OCI-LY1 (cell line): ENCODE measurements at regions not wholly inside any gene's neighbourhood (a gene's known extent, or its start where the extent isn't known, plus 50 kb on each side); places are given as distances from the start of the nearest gene placed in this dataset.

ENCODE experiments used
- H2AFZ ChIP-seq: fragments of 200-600 bp; sonication (generic), shearing (Covaris generic); 2 replicates; pipeline ENCODE4 v1.6.0; 2014; ENCODE audit warnings: antibody characterized with exemption, mild to moderate bottlenecking, low read length
- H3F3A ChIP-seq: fragments of 200-600 bp; sonication (generic), shearing (Covaris generic); 2 replicates; pipeline ENCODE4 v1.6.0; 2014; ENCODE audit warnings: mild to moderate bottlenecking, antibody characterized with exemption, low read length, moderate library complexity; ENCODE audit not compliant: insufficient read depth
- H3K27ac ChIP-seq: fragments of 200-600 bp; sonication (generic); 2 replicates; pipeline ENCODE4 v1.5.1; 2014; ENCODE audit warnings: low read length, mixed run types, mild to moderate bottlenecking, low read depth; ENCODE audit not compliant: poor library complexity, severe bottlenecking
- H3K27me3 ChIP-seq: fragments of 200-600 bp; sonication (generic); 2 replicates; pipeline ENCODE4 v1.6.0; 2014; ENCODE audit warnings: antibody characterized with exemption, mild to moderate bottlenecking, low read length, moderate library complexity; ENCODE audit not compliant: insufficient read depth
- H3K36me3 ChIP-seq: fragments of 200-600 bp; sonication (generic); 2 replicates; pipeline ENCODE4 v1.6.1; 2014; ENCODE audit warnings: mild to moderate bottlenecking, antibody characterized with exemption, low read length, moderate library complexity, mixed read lengths; ENCODE audit not compliant: insufficient read depth
- H3K4me1 ChIP-seq: fragments of 200-600 bp; sonication (generic); 2 replicates; pipeline ENCODE4 v1.5.1; 2014; ENCODE audit warnings: mild to moderate bottlenecking, low read length, moderate library complexity; ENCODE audit not compliant: insufficient read depth, severe bottlenecking
- H3K4me2 ChIP-seq: fragments of 200-600 bp; sonication (generic), shearing (Covaris generic); 2 replicates; pipeline ENCODE4 v1.6.1; 2014; ENCODE audit warnings: low read length
- H3K4me3 ChIP-seq: fragments of 200-600 bp; sonication (generic); 2 replicates; pipeline ENCODE4 v1.5.1; 2014; ENCODE audit warnings: low read length, low read depth, mild to moderate bottlenecking, mixed read lengths; ENCODE audit not compliant: poor library complexity, severe bottlenecking
- H3K79me2 ChIP-seq: fragments of 200-600 bp; shearing (Covaris generic); 2 replicates; pipeline ENCODE4 v1.6.1; 2016; ENCODE audit warnings: mixed run types, low read length, mixed read lengths; ENCODE audit not compliant: insufficient read depth
- H3K9ac ChIP-seq: fragments of 200-600 bp; sonication (generic), shearing (Covaris generic); 2 replicates; pipeline ENCODE4 v1.6.1; 2014; ENCODE audit warnings: mild to moderate bottlenecking, low read length, mixed read lengths
- H3K9me2 ChIP-seq: fragments of 200-600 bp; sonication (generic), shearing (Covaris generic); 2 replicates; pipeline ENCODE4 v1.6.1; 2014; ENCODE audit warnings: low read depth, mild to moderate bottlenecking, low read length, mixed read lengths
- H3K9me3 ChIP-seq: fragments of 200-600 bp; shearing (Covaris generic); 2 replicates; pipeline ENCODE4 v1.6.1; 2014; ENCODE audit warnings: low read length, mixed read lengths
- H4K20me1 ChIP-seq: fragments of 200-600 bp; sonication (generic), shearing (Covaris generic); 2 replicates; pipeline ENCODE4 v1.6.0; 2016; ENCODE audit warnings: mild to moderate bottlenecking, low read length; ENCODE audit not compliant: insufficient read depth
- EZH2 ChIP-seq: fragments of 200-600 bp; sonication (generic), shearing (Covaris generic); IDR thresholded peaks from 2 replicates; pipeline ENCODE4 v1.8.0; 2017; ENCODE audit warnings: borderline replicate concordance, mixed run types, mild to moderate bottlenecking, antibody characterized with exemption, low read length, moderate library complexity, mixed read lengths
- TF ChIP-seq, protein P1 (sequence below): fragments of 200-600 bp; sonication (generic), shearing (Covaris generic); IDR thresholded peaks from 2 replicates; pipeline ENCODE4 v1.5.1; 2017; ENCODE audit warnings: mild to moderate bottlenecking, antibody characterized with exemption, low read length, moderate library complexity, mixed read lengths

DNA sequence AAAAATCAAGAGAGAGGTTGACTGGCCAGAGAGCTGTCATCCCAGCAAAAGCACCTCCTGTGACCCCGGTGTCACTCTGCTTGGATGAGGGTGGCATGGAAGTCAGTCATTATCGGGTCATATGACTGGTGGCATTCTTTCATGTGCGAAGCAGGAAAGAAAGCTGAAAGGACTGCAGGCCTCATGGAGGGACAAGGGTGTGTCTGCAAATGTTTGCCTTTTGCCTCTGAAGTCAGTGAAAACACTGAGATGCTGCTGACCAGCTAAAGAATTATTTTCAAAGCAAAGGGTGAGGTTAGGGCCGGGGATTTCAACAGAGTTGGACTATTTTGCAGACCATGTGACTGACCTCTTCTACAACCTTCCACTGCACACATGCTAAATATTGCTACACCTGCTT is 298.3 kb downstream of the CSNK1G3 start:
- no peak overlapping the region for H3K4me3 ChIP-seq
- H3F3A ChIP-seq = peaks cover 7% of the 10 kb centered on the region; the same call in 1 of the 2 replicates
- H3K9ac ChIP-seq = peak overlapping the region; percentile 24; the same call in 1 of the 2 replicates
- peak overlapping the region; percentile 99 for H2AFZ ChIP-seq
- no peaks in the 10 kb centered on the region for H3K9me2 ChIP-seq
- no peak for TF ChIP-seq EZH2
- TF ChIP-seq, protein P1, sequence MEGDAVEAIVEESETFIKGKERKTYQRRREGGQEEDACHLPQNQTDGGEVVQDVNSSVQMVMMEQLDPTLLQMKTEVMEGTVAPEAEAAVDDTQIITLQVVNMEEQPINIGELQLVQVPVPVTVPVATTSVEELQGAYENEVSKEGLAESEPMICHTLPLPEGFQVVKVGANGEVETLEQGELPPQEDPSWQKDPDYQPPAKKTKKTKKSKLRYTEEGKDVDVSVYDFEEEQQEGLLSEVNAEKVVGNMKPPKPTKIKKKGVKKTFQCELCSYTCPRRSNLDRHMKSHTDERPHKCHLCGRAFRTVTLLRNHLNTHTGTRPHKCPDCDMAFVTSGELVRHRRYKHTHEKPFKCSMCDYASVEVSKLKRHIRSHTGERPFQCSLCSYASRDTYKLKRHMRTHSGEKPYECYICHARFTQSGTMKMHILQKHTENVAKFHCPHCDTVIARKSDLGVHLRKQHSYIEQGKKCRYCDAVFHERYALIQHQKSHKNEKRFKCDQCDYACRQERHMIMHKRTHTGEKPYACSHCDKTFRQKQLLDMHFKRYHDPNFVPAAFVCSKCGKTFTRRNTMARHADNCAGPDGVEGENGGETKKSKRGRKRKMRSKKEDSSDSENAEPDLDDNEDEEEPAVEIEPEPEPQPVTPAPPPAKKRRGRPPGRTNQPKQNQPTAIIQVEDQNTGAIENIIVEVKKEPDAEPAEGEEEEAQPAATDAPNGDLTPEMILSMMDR = no peak
- H3K27me3 ChIP-seq = no peaks in the 10 kb centered on the region
- no peaks in the 10 kb centered on the region for H4K20me1 ChIP-seq
- peaks cover 88% of the 10 kb centered on the region for H3K4me1 ChIP-seq
- H3K9me3 ChIP-seq = no peaks in the 10 kb centered on the region
- H3K36me3 ChIP-seq = no peaks in the 10 kb centered on the region
- H3K79me2 ChIP-seq = no peaks in the 10 kb centered on the region
- H3K27ac ChIP-seq = peak overlapping the region; percentile 77
- H3K4me2 ChIP-seq = peak overlapping the region; percentile 25; the same call in 1 of the 2 replicates

DNA sequence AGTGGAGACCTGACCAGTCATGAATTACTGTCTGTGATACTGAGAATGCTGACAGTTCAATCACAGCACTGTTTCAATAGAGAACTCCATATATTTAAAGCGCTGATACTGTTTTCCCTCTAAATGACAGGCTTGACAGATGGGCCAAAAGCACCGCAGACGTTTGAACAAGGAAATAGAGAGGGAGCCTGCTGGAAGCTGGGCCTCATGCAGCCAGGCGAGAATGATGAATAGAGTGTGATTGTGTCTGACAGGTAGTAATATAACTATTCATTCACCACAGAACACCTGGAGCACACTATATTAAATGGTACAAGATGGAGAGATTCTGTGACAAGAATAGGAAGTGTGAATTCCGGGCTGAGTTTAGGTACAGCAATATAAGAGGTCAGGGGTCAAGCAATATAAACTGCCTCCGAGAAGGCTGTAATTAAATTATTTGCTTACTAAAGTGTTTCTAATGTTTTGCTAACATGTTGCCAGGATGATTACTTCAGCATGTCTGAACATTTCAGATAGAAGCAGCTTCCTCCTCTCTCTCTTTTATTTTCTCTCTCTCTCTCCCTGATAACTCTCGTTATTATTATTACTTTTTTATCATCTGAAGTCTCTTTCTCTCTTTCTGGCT is 297.7 kb downstream of the CSNK1G3 start:
- Histone ChIP-seq H3K79me2 (no peaks in the 10 kb centered on the region), H3K27ac (peak overlapping the region; percentile 77), H3K9me3 (no peaks in the 10 kb centered on the region), H3K36me3 (no peaks in the 10 kb centered on the region), H2AFZ (peak overlapping the region; percentile 99), H3K27me3 (no peaks in the 10 kb centered on the region), H3F3A (peaks cover 7% of the 10 kb centered on the region; the same call in 1 of the 2 replicates), H3K4me2 (peak overlapping the region; percentile 25; the same call in 1 of the 2 replicates), H3K4me3 (no peak overlapping the region), H4K20me1 (no peaks in the 10 kb centered on the region), H3K9ac (peak overlapping the region; percentile 24; the same call in 1 of the 2 replicates), H3K9me2 (no peaks in the 10 kb centered on the region), H3K4me1 (peaks cover 83% of the 10 kb centered on the region)
- TF ChIP-seq, protein P1 = no peak
- no peak for TF ChIP-seq EZH2

DNA sequence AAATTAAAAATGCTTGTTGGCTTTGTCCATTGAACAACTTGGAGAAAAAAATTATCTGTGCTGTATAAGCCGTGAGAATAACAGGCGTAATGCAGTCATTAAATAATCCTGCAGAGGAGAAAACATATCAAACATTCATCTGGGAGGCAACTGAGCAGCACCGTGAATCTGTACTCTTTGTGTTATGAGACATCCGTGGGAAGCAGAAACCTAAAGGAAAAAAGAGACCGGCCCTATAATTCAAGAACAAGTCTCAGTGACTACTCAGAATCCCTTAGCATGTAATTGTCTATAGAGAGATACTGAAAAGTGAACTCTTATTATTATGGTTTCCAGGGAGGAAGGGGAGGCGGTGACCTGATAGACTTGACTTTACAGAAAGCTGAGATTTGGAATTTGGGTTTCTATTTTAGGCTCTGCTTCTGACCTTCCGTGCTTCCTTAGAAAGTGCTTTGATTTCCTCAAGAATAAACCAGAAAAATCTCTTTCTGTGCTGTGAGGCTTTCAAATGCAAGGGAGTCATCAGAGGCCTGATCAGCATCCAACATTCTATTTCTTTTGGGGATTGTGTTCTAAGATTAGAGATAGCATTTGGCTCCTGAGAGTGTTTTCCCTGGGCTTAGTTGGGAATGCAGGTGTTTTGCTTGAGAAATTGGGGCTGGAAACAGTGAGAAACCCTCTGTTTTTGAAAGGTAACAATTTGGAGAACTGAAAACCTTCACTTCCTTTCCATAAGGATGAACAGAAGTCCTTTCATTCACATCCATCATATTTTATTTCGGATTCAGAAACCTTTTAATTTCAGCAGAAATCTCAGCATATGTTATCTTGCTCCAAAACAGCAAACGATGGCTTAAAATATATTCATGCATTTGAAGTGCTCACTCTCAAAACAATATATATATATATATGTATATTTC is 296.7 kb downstream of the CSNK1G3 start:
- Histone ChIP-seq H2AFZ (peak overlapping the region; percentile 99), H3K27ac (peak overlapping the region; percentile 77), H4K20me1 (no peaks in the 10 kb centered on the region), H3K79me2 (no peaks in the 10 kb centered on the region), H3K4me3 (no peak overlapping the region), H3K27me3 (no peaks in the 10 kb centered on the region), H3K36me3 (no peaks in the 10 kb centered on the region), H3K4me2 (no peak overlapping the region), H3K9me2 (no peaks in the 10 kb centered on the region), H3F3A (peaks cover 7% of the 10 kb centered on the region; the same call in 1 of the 2 replicates), H3K4me1 (peaks cover 81% of the 10 kb centered on the region), H3K9me3 (no peaks in the 10 kb centered on the region), H3K9ac (no peak overlapping the region)
- TF ChIP-seq, protein P1 = no peak
- TF ChIP-seq EZH2 = no peak
